ENCODE measurements at regions not wholly inside any gene's neighbourhood (a gene's known extent, or its start where the extent isn't known, plus 50 kb on each side); places are given as distances from the start of the nearest gene placed in this dataset.
"Not testable (repeated sequence)": the region's sequence is repeated elsewhere in the genome, so short reads cannot be mapped to it uniquely, and the experiment has no call there.

DNA sequence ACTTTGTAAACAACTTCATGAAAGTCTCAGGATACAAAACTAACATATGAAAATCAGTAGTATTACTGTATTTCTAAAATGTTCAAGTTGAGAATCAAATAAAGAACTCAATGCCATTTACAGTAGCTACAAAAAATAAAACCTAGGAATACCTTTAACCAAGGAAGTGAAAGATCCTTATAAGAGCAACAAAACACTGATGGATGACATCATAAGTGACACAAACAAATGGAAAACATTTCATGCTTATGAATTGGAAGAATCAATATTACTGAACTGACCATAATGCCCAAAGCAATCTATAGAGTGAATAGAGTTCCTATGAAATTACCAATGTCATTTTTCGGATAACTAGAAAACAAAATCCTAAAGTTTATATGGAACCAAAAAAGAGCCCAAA, 1038.1 kb downstream of the SUCLG1 start:
- Mint-ChIP-seq H3K27ac (no peak overlapping the region), H3K4me3 (no peak overlapping the region), H3K36me3 (ENCODE audit: low read depth) (no peaks in the 10 kb centered on the region), H3K9me3 (ENCODE audit: insufficient read depth) (peaks cover 38% of the 10 kb centered on the region), H3K4me1 (ENCODE audit: low read depth) (no peaks in the 10 kb centered on the region), H3K27me3 (ENCODE audit: low read depth) (no peaks in the 10 kb centered on the region)
- DNase-seq (no peak), ATAC-seq (no peak)
- ChIA-PET POLR2A (no interaction called here), CTCF (no interaction called here)

DNA sequence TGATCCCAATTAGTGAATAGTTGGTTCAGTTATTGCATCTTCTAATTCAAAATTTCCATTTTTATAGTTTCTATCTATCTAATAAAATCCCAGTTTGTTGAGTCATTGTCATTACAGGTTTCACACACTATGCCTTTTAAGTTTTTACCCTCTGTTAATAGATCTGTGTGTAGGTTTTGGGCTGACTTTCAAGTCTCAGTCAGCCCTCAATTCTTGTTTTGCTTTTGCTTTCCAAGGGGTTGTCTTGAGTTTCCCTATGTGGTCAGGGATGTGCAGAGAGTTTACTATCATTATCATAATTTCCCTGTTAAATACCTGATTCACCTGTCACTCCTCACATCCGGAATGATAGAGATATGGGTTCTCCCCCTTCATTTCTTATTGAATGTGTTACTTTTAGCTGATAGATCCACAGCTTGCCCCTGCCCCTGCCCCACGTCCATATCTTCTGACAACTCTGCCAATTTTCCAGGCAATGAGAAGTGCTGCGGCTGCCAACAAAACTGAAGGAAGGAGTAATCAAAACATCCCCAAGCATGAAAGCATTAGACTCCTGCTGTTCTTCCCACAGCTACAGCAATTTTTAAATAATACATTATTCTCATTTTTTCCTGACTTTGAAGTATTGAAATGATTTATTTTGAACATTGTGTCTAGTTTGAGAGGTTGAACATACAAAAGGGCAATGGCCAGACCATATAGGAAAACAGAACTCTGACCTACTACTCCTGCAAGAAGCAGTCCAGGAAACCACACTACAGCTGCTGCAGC, 1064.8 kb downstream of the SUCLG1 start:
- Mint-ChIP-seq H3K4me3 (no peak overlapping the region), H3K27ac (no peak overlapping the region), H3K4me1 (ENCODE audit: low read depth) (no peaks in the 10 kb centered on the region), H3K9me3 (ENCODE audit: insufficient read depth) (peaks cover 4% of the 10 kb centered on the region), H3K27me3 (ENCODE audit: low read depth) (no peaks in the 10 kb centered on the region), H3K36me3 (ENCODE audit: low read depth) (no peaks in the 10 kb centered on the region)
- no peak for ATAC-seq
- CTCF ChIA-PET = no interaction called here
- POLR2A ChIA-PET = no interaction called here
- no peak for DNase-seq

DNA sequence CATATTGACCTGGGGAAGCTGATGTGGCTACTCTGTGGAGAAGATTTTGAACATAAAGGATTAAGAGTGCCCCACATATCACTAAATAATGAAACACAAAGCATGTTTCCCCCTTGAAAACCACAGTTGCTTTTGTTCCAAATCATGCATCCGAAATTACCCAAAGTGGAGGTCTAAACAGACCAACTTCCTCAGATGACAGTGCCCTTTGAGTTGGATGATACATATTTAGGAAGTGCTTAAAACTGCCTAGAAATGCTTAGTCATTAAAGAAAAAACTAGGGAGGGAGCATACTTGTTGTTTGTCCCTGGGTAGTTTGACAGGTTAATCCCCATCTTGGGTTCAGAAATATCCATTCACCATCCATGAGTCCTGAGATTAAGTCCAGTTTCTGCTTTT, 1070.3 kb downstream of the SUCLG1 start:
- Mint-ChIP-seq H3K9me3 (ENCODE audit: insufficient read depth) (peaks cover 4% of the 10 kb centered on the region), H3K4me1 (ENCODE audit: low read depth) (no peaks in the 10 kb centered on the region), H3K27ac (no peak overlapping the region), H3K4me3 (no peak overlapping the region), H3K36me3 (ENCODE audit: low read depth) (no peaks in the 10 kb centered on the region), H3K27me3 (ENCODE audit: low read depth) (no peaks in the 10 kb centered on the region)
- ChIA-PET POLR2A (no interaction called here), CTCF (no interaction called here)
- no peak for DNase-seq
- no peak for ATAC-seq

DNA sequence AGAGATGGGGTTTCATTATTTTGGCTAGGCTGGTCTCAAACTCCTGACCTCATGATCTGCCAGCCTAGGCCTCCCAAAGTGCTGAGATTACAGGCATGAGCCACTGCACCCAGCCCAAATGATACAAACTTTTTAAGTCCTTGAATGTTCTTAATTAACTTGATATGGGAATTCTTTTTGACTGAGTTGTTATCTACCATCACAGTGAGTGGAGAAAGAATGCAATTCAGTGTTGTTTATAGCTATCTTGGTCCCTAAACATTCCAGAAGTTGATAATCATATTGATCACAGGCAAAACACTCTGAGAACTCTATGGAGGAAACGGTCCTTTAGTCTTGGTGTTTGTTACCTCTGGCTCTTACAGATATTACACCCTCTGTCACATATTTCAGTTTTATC, 1072.5 kb downstream of the SUCLG1 start:
- no peak for ATAC-seq
- CTCF ChIA-PET = no interaction called here

DNA sequence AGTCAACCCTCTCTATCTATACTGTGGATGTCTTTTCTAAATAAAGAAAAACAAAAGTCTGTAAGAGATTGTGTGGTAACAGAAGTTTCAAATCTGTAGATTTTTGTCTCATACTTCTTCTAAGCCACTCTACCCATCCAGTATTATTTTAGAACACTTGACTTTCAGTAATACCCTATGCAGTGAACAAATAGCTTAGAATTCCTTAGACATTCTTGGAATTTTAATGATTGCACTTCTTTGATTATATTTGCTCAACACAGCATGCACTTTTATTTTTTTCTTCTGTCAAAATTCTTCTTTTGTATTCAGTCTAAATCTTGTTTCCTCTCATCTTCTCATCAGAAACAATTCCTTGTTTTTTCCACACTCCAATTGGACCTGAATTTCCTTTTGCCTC, 1080.2 kb downstream of the SUCLG1 start:
- no peaks in the 10 kb centered on the region for H3K4me1 Mint-ChIP-seq (ENCODE audit: low read depth)
- H3K27me3 Mint-ChIP-seq (ENCODE audit: low read depth) = no peaks in the 10 kb centered on the region
- peaks cover 10% of the 10 kb centered on the region for H3K9me3 Mint-ChIP-seq (ENCODE audit: insufficient read depth)

More for the DNA sequence above, 1072.5 kb downstream of the SUCLG1 start:
- Mint-ChIP-seq H3K27me3 (ENCODE audit: low read depth) (no peaks in the 10 kb centered on the region), H3K27ac (no peak overlapping the region), H3K9me3 (ENCODE audit: insufficient read depth) (peaks cover 4% of the 10 kb centered on the region), H3K4me3 (no peak overlapping the region), H3K4me1 (ENCODE audit: low read depth) (no peaks in the 10 kb centered on the region), H3K36me3 (ENCODE audit: low read depth) (no peaks in the 10 kb centered on the region)
- POLR2A ChIA-PET = no interaction called here
- DNase-seq = no peak

DNA sequence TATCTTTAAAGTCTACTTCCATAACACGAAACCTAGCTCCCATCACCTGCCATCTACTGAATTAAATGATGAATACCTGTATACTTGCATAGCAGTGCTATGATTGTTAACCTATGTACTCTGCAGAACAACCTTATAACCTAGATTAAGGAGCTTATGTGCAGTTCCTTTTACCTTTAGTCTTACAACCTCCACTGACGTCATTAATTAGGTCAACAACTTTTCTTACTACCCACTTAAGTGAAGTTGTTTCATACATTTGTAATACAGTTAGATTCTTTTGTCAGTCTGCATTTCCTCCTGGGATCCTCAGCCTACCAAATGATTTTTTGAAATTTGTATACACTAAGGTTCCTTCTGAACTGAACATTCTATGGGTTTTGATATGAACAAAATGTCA, 1082.3 kb downstream of the SUCLG1 start:
- ChIA-PET POLR2A (no interaction called here), CTCF (no interaction called here)
- ATAC-seq (no peak), DNase-seq (no peak)
- Mint-ChIP-seq H3K27me3 (ENCODE audit: low read depth) (no peaks in the 10 kb centered on the region), H3K27ac (no peak overlapping the region), H3K9me3 (ENCODE audit: insufficient read depth) (peaks cover 10% of the 10 kb centered on the region), H3K4me3 (no peak overlapping the region), H3K4me1 (ENCODE audit: low read depth) (no peaks in the 10 kb centered on the region), H3K36me3 (ENCODE audit: low read depth) (no peaks in the 10 kb centered on the region)

More for the DNA sequence above, 1080.2 kb downstream of the SUCLG1 start:
- Mint-ChIP-seq H3K4me3 (no peak overlapping the region), H3K36me3 (ENCODE audit: low read depth) (no peaks in the 10 kb centered on the region), H3K27ac (no peak overlapping the region)
- POLR2A ChIA-PET = no interaction called here
- DNase-seq = no peak
- no peak for ATAC-seq
- CTCF ChIA-PET = no interaction called here

DNA sequence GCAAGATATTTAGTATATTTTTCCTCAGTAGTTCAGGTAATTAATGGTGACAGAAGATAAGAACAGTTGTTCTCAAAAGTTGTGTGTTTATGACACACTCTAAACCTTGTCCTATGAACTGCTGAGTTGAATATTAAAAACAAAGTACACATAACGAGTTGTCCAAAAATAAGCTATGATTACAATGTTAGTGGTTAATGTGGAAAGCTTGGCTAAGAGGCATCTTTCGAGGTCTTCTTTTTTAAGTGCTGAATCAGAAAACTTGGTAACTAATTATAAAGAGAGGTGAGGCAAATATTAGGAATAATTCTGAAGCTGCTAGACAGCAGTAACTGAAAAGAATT, 1088.7 kb downstream of the SUCLG1 start:
- no peaks in the 10 kb centered on the region for H3K4me1 Mint-ChIP-seq (ENCODE audit: low read depth)
- no peak for DNase-seq
- POLR2A ChIA-PET = no interaction called here

DNA sequence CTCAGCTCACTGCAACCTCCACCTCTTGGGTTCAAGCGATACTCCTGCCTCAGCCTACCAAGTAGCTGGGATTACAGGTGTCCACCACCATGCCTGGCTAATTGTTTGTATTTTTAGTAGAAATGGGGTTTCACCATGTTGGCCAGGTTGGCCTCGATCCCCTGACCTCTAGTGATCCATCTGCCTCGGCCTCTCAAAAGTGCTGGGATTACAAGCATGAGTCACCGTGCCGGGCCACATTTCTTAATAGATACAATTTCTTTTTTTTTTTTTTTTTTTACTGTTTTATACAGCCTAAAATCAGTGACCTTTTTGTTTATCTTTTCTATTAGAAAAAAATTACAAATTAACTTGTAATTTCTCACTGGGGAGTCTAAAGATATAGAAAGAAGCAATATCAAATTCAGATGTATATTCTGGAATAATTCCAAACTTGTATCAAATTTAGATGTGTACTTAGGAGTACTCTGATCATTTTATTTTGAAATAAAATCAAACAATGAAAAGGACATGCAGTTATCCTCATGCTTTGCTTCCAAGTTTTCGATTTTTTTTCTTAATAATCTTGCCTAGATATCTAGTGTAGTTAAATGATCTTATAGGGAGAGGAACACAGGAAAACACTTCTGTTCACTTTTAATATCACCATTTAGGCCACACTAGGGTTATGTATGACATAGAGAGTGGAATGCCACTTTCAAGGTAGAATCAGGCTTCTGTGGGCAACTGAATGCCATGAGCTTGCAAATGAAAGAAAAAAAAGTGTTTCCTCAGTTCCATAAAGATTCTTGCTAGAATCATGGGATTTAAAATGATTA, 1089.3 kb downstream of the SUCLG1 start:
- no peak overlapping the region for H3K27ac Mint-ChIP-seq
- H3K9me3 Mint-ChIP-seq (ENCODE audit: insufficient read depth) = no peaks in the 10 kb centered on the region
- no peak overlapping the region for H3K4me3 Mint-ChIP-seq
- ChIA-PET POLR2A (no interaction called here), CTCF (no interaction called here)
- DNase-seq (no peak), ATAC-seq (no peak)
- H3K4me1 Mint-ChIP-seq (ENCODE audit: low read depth) = no peaks in the 10 kb centered on the region
- no peaks in the 10 kb centered on the region for H3K27me3 Mint-ChIP-seq (ENCODE audit: low read depth)
- no peaks in the 10 kb centered on the region for H3K36me3 Mint-ChIP-seq (ENCODE audit: low read depth)

More for the DNA sequence above, 1088.7 kb downstream of the SUCLG1 start:
- no peak for ATAC-seq
- CTCF ChIA-PET = no interaction called here
- no peaks in the 10 kb centered on the region for H3K36me3 Mint-ChIP-seq (ENCODE audit: low read depth)
- no peak overlapping the region for H3K27ac Mint-ChIP-seq
- H3K27me3 Mint-ChIP-seq (ENCODE audit: low read depth) = no peaks in the 10 kb centered on the region
- no peak overlapping the region for H3K4me3 Mint-ChIP-seq
- H3K9me3 Mint-ChIP-seq (ENCODE audit: insufficient read depth) = no peaks in the 10 kb centered on the region

DNA sequence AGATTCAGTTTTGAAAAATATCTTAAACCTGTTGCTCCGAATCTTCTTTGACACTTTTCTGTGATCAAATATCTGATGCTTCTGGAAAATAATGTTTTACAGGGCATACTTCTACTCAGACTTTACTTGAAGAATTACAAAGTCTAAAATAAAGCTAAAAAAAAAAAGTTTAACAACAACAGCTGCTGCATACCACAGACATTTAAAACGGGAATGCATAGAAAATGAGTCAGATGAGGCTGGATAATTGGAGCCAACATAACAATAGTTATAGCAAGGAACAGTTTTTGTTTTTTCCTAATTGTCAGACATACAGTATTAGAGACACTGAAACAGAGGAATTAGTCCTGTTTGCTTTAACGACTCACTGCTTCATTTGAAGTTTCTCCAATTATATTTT, 1090.2 kb downstream of the SUCLG1 start:
- H3K9me3 Mint-ChIP-seq (ENCODE audit: insufficient read depth) = no peaks in the 10 kb centered on the region
- ChIA-PET POLR2A (no interaction called here), CTCF (no interaction called here)
- ATAC-seq (no peak), DNase-seq (no peak)
- no peaks in the 10 kb centered on the region for H3K36me3 Mint-ChIP-seq (ENCODE audit: low read depth)
- no peaks in the 10 kb centered on the region for H3K4me1 Mint-ChIP-seq (ENCODE audit: low read depth)
- H3K4me3 Mint-ChIP-seq = no peak overlapping the region
- no peaks in the 10 kb centered on the region for H3K27me3 Mint-ChIP-seq (ENCODE audit: low read depth)
- H3K27ac Mint-ChIP-seq = no peak overlapping the region

DNA sequence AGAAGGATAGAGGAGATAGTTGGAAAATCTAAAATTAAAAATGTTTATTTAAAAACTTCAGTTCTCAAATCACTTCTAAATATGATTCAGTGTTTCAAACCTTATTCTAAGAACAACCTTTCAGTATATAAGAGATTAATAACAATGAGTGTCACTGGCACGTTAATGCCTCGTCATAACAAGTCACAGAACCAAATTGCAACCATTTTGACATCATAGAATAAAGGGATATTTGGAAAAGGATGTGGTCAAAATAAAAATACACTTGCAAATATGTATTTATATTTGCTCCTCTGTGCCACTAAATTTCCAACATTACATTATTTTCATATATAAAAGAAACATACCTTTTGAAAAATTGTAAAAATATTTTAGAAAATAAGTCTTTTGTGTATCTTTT, 1090.6 kb downstream of the SUCLG1 start:
- ChIA-PET CTCF (no interaction called here), POLR2A (no interaction called here)
- no peaks in the 10 kb centered on the region for H3K27me3 Mint-ChIP-seq (ENCODE audit: low read depth)
- no peaks in the 10 kb centered on the region for H3K36me3 Mint-ChIP-seq (ENCODE audit: low read depth)
- no peaks in the 10 kb centered on the region for H3K9me3 Mint-ChIP-seq (ENCODE audit: insufficient read depth)
- no peak for DNase-seq
- no peak overlapping the region for H3K4me3 Mint-ChIP-seq
- no peak overlapping the region for H3K27ac Mint-ChIP-seq
- ATAC-seq = no peak
- H3K4me1 Mint-ChIP-seq (ENCODE audit: low read depth) = no peaks in the 10 kb centered on the region

DNA sequence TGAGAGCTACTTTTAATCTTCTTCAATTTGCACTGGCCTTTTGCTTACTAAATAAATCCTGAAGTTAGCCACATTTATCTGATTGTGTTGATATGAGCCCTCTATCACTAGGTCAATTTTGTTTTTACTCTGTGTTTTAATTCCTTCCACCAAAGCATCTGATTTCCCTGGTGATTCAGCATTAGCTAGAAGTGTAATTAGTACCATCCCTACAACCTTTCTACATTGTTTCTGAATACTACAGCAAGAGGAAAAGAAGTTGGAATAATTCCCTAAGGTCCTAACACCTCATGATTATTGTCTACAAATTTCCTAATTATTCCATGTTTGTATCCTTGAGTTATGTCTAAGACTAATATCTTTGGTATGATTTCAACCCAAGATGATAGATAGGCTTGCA, 1093.6 kb downstream of the SUCLG1 start:
- no peak for ATAC-seq
- ChIA-PET CTCF (no interaction called here), POLR2A (no interaction called here)
- no peaks in the 10 kb centered on the region for H3K36me3 Mint-ChIP-seq (ENCODE audit: low read depth)
- peaks cover 11% of the 10 kb centered on the region for H3K9me3 Mint-ChIP-seq (ENCODE audit: insufficient read depth)
- no peaks in the 10 kb centered on the region for H3K4me1 Mint-ChIP-seq (ENCODE audit: low read depth)
- H3K27ac Mint-ChIP-seq = no peak overlapping the region
- no peak overlapping the region for H3K4me3 Mint-ChIP-seq
- no peaks in the 10 kb centered on the region for H3K27me3 Mint-ChIP-seq (ENCODE audit: low read depth)
- no peak for DNase-seq

DNA sequence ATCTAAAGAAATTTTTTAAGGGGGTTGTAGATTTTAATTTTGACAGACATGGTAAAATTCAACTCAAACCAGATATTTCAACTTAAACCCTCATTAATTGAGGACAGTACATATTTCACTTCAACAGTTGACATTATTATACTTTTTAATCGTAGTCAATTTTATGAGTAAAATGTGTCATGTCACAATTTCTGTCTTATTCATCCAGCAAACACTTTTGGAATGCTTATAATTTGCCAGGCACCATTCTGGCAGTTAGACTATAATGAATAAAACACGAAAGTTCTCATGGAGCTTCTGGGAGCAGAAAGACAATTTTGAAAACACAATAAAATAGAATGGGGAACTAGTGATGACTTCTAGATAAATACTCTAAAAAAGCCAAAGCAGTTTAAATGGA, 1094.8 kb downstream of the SUCLG1 start:
- H3K9me3 Mint-ChIP-seq (ENCODE audit: insufficient read depth) = peaks cover 11% of the 10 kb centered on the region
- no peaks in the 10 kb centered on the region for H3K36me3 Mint-ChIP-seq (ENCODE audit: low read depth)
- POLR2A ChIA-PET = no interaction called here
- no peak overlapping the region for H3K4me3 Mint-ChIP-seq
- no peaks in the 10 kb centered on the region for H3K4me1 Mint-ChIP-seq (ENCODE audit: low read depth)
- H3K27ac Mint-ChIP-seq = no peak overlapping the region
- CTCF ChIA-PET = no interaction called here
- DNase-seq = no peak
- ATAC-seq = no peak
- no peaks in the 10 kb centered on the region for H3K27me3 Mint-ChIP-seq (ENCODE audit: low read depth)

DNA sequence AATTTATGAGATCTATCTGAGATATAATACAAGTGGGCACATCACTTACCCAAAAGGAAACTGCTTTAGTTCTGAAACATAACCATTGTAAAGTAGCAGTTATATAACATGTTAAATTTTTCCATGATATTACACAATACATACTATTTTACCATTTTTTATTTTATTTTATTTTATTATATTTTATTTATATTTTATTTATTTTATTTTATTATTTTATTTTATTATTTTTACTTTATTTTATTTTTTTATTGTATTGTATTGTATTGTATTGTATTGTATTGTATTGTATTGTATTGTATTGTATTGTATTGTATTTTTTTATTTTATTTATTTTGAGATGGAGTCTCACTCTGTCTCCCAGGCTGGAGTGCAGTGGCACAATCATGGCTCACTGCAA, 1095.9 kb downstream of the SUCLG1 start:
- CTCF ChIA-PET = not testable (repeated sequence)

More for the DNA sequence above, 1095.9 kb downstream of the SUCLG1 start:
- H3K4me3 Mint-ChIP-seq; DNase-seq; POLR2A ChIA-PET; H3K27me3 Mint-ChIP-seq (ENCODE audit: low read depth); H3K4me1 Mint-ChIP-seq (ENCODE audit: low read depth); ATAC-seq; H3K36me3 Mint-ChIP-seq (ENCODE audit: low read depth); H3K27ac Mint-ChIP-seq: not testable (repeated sequence)
- H3K9me3 Mint-ChIP-seq (ENCODE audit: insufficient read depth) = peaks cover 11% of the 10 kb centered on the region

Data from activated CD8-positive, alpha-beta T cell treated with anti-CD3 and anti-CD28 coated beads, Interleukin-2, amount 10 ng/mL, durations not matched to agents 7 days and 5 days (primary cell).